ENCODE measurements at regions not wholly inside any gene's neighbourhood (a gene's known extent, or its start where the extent isn't known, plus 50 kb on each side); places are given as distances from the start of the nearest gene placed in this dataset.
A peak's percentile ranks its signal among the peaks of the same experiment; 100 is the strongest.

- no peak for FAIRE-seq
These were observed 139.8 kb upstream of the SPEF2 start for GRCh38 chr5:35477911-35478310.

DNA sequence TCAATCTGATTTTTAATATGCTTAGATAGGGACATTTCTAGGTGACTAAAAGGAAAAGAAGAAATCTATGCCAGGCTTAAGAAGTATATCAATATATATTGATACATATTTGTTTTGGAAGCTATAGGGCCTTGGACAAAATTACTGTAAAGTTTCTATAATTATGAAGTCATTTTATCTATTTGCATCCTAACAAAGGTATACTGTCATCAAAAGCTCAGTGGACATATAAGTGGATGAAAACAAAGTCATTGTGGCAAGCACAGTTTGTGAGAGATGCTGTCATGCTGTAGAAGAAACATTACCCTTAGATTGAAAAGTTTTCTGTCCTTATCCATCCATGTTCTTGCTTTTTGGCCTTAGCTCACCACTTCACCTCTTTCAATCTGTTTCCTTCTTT is 140.3 kb upstream of the SPEF2 start:
- no peak for FAIRE-seq

DNA sequence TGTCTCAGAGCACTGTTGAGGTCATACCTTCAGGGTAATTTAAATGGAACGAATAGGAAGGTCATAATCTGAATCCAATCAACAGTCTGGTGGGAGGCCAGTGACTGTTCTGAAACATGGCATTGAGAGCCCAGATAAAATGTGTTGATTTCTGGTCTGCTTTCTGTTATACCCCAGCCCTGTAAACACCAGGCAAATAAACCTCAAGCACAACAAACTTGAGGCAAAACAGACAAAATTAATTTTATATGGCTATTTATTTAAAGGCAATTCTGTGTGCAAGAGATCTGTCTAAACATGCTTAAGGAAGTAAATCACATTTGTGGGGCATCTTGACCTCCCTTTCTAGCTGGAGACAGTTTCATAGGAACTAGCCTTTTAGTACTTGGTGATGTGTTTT is 140.9 kb upstream of the SPEF2 start:
- no peak for FAIRE-seq

DNA sequence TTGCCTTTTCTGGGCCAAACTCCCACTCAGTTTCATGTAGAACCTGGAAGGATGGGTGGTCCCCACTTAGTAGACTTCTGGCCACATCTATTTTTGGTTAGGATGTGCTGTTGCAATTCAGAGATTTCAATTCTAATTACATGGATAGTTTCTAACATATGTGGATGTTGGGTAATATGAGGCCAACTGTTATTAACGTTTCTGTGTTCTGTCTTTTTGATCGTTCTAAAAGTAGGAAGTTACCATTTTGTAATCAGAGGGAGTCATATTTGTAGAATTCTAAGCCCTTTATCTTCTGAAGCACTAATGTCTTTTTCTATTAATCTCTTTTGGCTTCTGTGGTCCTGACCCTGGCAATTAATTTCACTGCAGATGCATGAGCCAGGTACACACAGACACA is 141.6 kb upstream of the SPEF2 start:
- FAIRE-seq: no peak

GRCh38 chr5:35473589-35473988 is 144.1 kb upstream of the SPEF2 start:
- FAIRE-seq: no peak

- FAIRE-seq: no peak
These were observed 146.8 kb upstream of the SPEF2 start for GRCh38 chr5:35470866-35471265.

DNA sequence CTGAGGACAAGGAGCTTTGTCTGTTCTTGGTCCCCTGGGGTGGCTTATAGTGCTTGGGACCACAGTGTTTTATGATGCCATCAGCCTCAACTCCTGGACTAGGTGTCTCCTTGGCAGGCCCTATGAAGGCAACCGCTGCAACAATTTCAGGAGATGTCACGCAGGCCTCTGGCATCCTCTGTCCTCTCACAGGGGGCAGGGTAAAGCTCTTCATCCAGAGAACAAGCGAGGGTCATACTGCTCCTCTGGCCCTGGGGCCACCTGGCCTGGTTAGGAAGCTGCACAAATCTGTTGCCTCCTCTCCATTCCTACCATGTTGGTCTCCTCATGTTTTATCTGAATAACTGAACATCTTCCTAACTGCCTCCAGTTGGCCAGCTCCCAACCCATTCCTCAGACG is 148.9 kb upstream of the SPEF2 start:
- FAIRE-seq: no peak

GRCh38 chr5:35466746-35467145 is 150.9 kb upstream of the SPEF2 start:
- no peak for FAIRE-seq

DNA sequence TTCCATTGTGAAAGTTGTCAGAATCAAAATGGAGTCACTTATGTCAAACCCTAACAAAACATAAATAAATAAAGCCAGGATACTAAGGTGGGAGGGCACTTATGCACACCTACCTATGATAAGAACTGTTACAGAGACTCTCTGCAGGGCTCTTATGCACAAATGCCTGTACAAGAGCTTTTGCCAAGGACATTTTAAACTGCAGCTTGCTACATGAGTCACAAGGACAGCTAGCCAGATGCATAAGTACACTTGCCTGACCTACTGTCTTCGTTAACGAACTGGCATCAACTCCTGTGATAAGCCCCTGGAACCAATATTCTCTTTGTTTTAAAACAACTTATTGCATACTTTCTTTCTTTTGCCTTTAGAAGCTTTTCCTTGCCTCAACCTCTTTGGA is 152.9 kb upstream of the SPEF2 start:
- no peak for FAIRE-seq

DNA sequence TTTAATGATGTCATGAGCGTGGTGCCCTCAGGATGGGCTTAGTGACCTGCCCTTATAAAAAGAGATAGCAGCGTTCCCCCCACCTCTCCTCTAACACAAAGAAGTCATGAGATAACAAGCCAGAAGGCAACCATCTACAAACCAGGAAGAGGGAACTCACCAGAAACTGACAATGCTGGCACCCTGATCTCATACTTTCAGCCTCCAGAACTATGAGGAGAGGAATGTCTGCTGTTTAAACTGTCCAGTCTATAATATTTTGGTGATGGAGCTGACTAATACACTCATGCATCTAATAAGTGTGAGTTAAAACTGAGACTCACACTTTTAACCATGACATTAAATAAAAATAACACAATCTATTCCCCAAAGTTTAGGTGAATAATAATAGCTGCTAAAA is 156.1 kb upstream of the SPEF2 start:
- no peak for FAIRE-seq

DNA sequence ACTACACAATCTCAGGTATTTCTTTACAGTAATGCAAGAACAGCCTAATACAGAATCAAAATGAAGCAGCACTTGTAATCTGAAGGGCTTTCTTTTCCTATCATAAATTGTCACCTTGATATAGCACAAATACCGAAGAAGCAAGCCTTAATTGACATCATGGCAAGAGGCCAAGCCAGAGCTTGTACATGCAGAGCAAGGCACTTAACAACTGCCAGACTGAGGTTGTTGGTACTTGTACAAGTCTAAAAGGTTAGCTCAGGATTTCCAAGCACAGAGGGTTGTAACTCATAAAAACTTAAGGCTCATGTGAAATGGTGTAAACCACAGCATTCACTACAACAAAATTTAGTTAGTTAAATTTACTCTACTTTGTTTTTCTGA is 158.8 kb upstream of the SPEF2 start:
- FAIRE-seq: no peak

DNA sequence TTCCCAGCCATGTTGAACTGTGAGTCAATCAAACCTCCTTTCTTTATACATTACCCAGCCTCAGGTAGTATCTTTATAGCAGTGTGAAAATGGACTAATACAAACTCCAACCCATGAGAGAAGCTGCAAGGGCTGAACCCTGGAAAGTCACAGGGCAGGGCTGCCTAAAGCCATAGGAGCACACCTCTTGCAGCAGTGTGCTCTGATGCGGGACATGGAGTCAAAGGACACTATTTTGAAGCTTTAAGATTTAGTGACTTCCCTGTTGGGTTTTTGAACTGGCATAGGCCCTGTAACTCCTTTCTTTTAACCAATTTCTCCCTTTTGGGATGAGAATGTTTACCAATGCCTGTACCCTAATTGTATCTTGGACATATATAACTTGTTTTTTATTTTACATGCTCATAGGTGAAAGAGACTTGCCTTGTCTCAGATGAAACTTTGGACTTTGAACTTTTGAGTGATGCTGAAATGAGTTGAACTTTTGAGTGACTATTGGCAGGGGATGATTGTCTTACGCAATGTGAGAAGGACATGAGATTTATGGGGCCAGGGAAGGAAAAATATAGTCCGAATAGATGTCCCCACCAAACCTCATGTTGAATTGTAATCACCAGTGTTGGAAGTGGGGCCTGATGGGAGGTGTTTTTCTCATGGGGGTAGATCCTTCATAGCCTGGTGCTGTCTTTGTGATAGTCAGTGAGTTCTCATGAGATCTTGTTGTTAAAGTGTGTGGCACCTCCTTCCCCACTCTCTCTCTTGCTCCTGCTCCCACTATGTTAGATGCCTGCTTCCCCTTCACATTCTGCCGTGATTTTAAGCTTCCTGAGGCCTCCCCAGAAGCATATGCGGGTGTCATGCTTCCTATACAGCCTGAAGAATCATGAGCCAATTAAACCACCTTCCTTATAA is 159.5 kb upstream of the SPEF2 start:
- no peak for FAIRE-seq

DNA sequence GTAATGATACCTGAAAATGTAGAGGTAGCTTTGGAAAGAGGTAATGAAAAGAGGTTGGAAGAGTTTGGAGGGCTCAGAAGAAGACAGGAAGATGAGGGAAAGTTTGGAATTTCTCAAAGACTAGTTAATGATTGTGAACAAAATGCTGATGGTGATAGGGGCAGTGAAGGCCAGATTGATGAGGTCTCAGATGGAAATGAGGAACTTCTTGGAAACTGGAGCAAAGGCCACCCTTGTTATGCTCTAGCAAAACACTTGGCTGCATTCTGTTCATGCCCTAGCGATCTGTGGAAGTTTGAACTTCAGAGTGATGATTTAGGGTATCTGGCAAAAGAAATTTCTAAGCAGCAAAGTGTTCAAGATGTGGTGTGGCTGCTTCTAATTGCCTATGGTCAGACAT is 161.2 kb upstream of the SPEF2 start:
- no peak for FAIRE-seq

- no peak for FAIRE-seq
These were observed 163.6 kb upstream of the SPEF2 start for GRCh38 chr5:35454011-35454525.

GRCh38 chr5:35443803-35444595 is 173.7 kb upstream of the SPEF2 start:
- no peak for FAIRE-seq

DNA sequence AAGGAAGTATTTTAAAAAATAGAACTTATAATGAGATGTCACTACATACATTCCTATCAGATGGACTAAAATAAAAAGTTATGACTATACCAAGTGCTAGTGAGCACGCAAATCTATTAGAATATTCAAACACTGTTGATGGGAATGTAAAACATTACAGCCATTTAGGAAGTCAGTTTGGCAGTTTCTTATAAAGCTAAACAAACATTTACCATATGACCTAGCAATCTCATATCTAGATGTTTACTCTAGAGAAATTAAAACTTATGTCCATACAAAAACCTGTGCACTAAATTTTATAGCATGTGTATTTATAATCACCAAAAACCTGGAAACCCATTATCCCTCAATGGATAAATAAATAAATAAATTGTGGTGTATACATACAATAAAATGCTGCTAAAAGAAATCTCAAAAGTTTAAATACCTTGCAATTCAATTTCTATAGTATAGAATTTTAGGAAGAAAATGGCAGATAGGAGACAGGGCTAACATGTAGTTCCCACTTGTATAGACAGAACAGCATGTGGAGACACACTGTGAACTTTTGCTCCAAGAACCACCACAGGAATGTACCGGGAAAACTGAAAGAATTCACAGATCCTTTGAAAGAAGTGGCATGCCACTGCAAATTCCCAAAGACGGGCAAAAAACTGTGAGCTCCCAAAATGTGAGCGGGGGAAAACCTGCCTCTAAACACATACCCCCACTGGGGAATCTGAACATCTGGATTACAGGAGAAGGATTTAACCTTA is 174.6 kb upstream of the SPEF2 start:
- FAIRE-seq: no peak

DNA sequence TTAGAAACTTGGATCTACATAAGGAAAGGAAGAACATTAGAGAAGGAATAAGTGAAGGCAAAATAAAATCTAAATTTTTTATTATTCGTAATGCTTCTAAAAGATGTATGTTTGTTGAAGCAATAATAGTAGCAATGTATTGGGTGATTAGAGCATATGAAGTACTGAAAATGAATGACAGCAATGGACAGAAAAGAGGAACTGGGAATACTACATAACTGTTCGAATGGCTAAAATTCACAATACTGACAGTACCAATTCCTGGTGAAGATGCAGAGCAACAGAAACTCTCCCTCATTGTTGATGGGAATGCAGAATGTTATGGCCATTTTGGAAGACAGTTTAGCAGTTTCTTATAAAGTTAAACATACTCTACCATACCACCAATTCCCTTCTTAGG is 177.3 kb upstream of the SPEF2 start:
- FAIRE-seq: no peak

GRCh38 chr5:35438786-35439185 is 178.9 kb upstream of the SPEF2 start:
- no peak for FAIRE-seq

DNA sequence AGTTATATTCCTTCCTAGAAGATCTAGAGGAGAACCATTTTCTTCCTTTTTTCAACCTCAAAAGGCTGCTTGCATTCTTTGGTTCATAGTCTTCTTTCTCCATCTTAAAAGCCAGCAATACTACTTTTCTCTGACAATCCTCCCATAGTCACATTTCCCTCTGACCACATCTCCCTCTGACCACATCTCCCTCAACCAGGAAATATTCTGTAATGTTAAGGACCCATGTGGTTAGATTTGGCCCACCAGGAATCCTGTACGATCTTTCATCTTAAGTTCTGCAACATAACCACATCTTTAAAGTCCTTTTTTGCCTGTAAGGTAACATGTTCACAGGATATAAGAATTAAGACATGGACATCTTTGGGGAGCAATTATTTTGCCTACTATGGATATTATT is 179.4 kb upstream of the SPEF2 start:
- FAIRE-seq: no peak

- FAIRE-seq: peak; percentile 99
These were observed 181.1 kb upstream of the SPEF2 start for GRCh38 chr5:35436400-35437057.

GRCh38 chr5:35430381-35431162 is 187.1 kb upstream of the SPEF2 start:
- no peak for FAIRE-seq

- FAIRE-seq: no peak
These were observed 189.9 kb upstream of the PRLR start for GRCh38 chr5:35420200-35420599.
